HEK293 (cell line): ENCODE measurements at regions not wholly inside any gene's neighbourhood (a gene's known extent, or its start where the extent isn't known, plus 50 kb on each side); places are given as distances from the start of the nearest gene placed in this dataset.

ENCODE experiments used
- ATF2 ChIP-seq: fragments of 450-650 bp; formaldehyde crosslinking; IDR thresholded peaks from 2 replicates; pipeline ENCODE4 v1.5.1; 2016; ENCODE audit warnings: missing biosample characterization, missing genetic modification characterization, low read depth
- EGR2 ChIP-seq: fragments of 450-650 bp; formaldehyde crosslinking; IDR thresholded peaks from 2 replicates; pipeline ENCODE4 v1.5.1; 2016; ENCODE audit warnings: low read depth, missing biosample characterization, missing genetic modification characterization
- KLF1 ChIP-seq: fragments of 450-650 bp; formaldehyde crosslinking; IDR thresholded peaks from 2 replicates; pipeline ENCODE4 v1.5.1; 2016; ENCODE audit warnings: missing biosample characterization, missing genetic modification characterization
- PRDM10 ChIP-seq: fragments of 450-650 bp; formaldehyde crosslinking; IDR thresholded peaks from 2 replicates; pipeline ENCODE4 v1.5.1; 2016; ENCODE audit warnings: missing biosample characterization, missing genetic modification characterization
- REPIN1 ChIP-seq: fragments of 450-650 bp; formaldehyde crosslinking; IDR thresholded peaks from 2 replicates; pipeline ENCODE4 v1.5.1; 2017; ENCODE audit warnings: missing biosample characterization, missing genetic modification characterization, low read depth
- REST ChIP-seq: fragments of 450-650 bp; formaldehyde crosslinking; IDR thresholded peaks from 2 replicates; pipeline ENCODE4 v1.5.1; 2016; ENCODE audit warnings: missing biosample characterization, missing genetic modification characterization
- SCRT1 ChIP-seq: fragments of 450-650 bp; formaldehyde crosslinking; IDR thresholded peaks from 2 replicates; pipeline ENCODE4 v1.5.1; 2016; ENCODE audit warnings: missing biosample characterization, missing genetic modification characterization, borderline replicate concordance
- ZBTB7A ChIP-seq: fragments of 450-650 bp; formaldehyde crosslinking; IDR thresholded peaks from 2 replicates; pipeline ENCODE4 v1.5.1; 2016; ENCODE audit warnings: low read depth, missing biosample characterization, missing genetic modification characterization
- ZNF132 ChIP-seq: fragments of 450-650 bp; formaldehyde crosslinking; IDR thresholded peaks from 2 replicates; pipeline ENCODE4 v1.5.1; 2017; ENCODE audit warnings: missing biosample characterization, missing genetic modification characterization, borderline replicate concordance
- ZNF140 ChIP-seq: fragments of 450-650 bp; formaldehyde crosslinking; IDR thresholded peaks from 2 replicates; pipeline ENCODE4 v1.5.1; 2016; ENCODE audit warnings: missing biosample characterization, missing genetic modification characterization
- ZNF18 ChIP-seq: fragments of 450-650 bp; formaldehyde crosslinking; IDR thresholded peaks from 2 replicates; pipeline ENCODE4 v1.5.1; 2016; ENCODE audit warnings: missing biosample characterization, missing genetic modification characterization
- ZNF2 ChIP-seq: fragments of 450-650 bp; formaldehyde crosslinking; IDR thresholded peaks from 2 replicates; pipeline ENCODE4 v1.5.1; 2016; ENCODE audit warnings: missing biosample characterization, missing genetic modification characterization
- ZNF221 ChIP-seq: fragments of 450-650 bp; formaldehyde crosslinking; IDR thresholded peaks from 2 replicates; pipeline ENCODE4 v1.5.1; 2017; ENCODE audit warnings: missing biosample characterization, missing genetic modification characterization, borderline replicate concordance
- ZNF24 ChIP-seq: fragments of 450-650 bp; formaldehyde crosslinking; IDR thresholded peaks from 2 replicates; pipeline ENCODE4 v1.5.1; 2016; ENCODE audit warnings: missing biosample characterization, missing genetic modification characterization
- ZNF354C ChIP-seq: fragments of 450-650 bp; formaldehyde crosslinking; IDR thresholded peaks from 2 replicates; pipeline ENCODE4 v1.5.1; 2016; ENCODE audit warnings: missing biosample characterization, missing genetic modification characterization, low read depth, borderline replicate concordance
- ZNF394 ChIP-seq: fragments of 450-650 bp; formaldehyde crosslinking; IDR thresholded peaks from 2 replicates; pipeline ENCODE4 v1.5.1; 2016; ENCODE audit warnings: missing biosample characterization, missing genetic modification characterization, mild to moderate bottlenecking, moderate library complexity, borderline replicate concordance
- ZNF521 ChIP-seq: fragments of 450-650 bp; formaldehyde crosslinking; IDR thresholded peaks from 2 replicates; pipeline ENCODE4 v1.5.1; 2017; ENCODE audit warnings: missing biosample characterization, mild to moderate bottlenecking, missing genetic modification characterization
- ZNF529 ChIP-seq: fragments of 450-650 bp; formaldehyde crosslinking; IDR thresholded peaks from 2 replicates; pipeline ENCODE4 v1.5.1; 2017; ENCODE audit warnings: missing genetic modification characterization, missing biosample characterization; ENCODE audit not compliant: insufficient replicate concordance
- ZNF585B ChIP-seq: fragments of 450-650 bp; formaldehyde crosslinking; IDR thresholded peaks from 2 replicates; pipeline ENCODE4 v1.5.1; 2016; ENCODE audit warnings: missing biosample characterization, missing genetic modification characterization
- ZNF629 ChIP-seq: fragments of 450-650 bp; formaldehyde crosslinking; IDR thresholded peaks from 2 replicates; pipeline ENCODE4 v1.5.1; 2017; ENCODE audit warnings: missing biosample characterization, missing genetic modification characterization
- ZNF701 ChIP-seq: fragments of 450-650 bp; formaldehyde crosslinking; IDR thresholded peaks from 2 replicates; pipeline ENCODE4 v1.5.1; 2016; ENCODE audit warnings: missing biosample characterization, missing genetic modification characterization
- ZNF776 ChIP-seq: fragments of 450-650 bp; formaldehyde crosslinking; IDR thresholded peaks from 2 replicates; pipeline ENCODE4 v1.5.0; 2017; ENCODE audit warnings: missing biosample characterization, missing genetic modification characterization, borderline replicate concordance
- TF ChIP-seq, protein P1 (sequence below): fragments of 450-650 bp; formaldehyde crosslinking; IDR thresholded peaks from 2 replicates; pipeline ENCODE4 v1.5.1; 2016; ENCODE audit warnings: missing biosample characterization, missing genetic modification characterization
- TF ChIP-seq, protein P2 (sequence below): fragments of 450-650 bp; formaldehyde crosslinking; IDR thresholded peaks from 2 replicates; pipeline ENCODE4 v1.5.1; 2017; ENCODE audit warnings: missing biosample characterization, missing genetic modification characterization

DNA sequence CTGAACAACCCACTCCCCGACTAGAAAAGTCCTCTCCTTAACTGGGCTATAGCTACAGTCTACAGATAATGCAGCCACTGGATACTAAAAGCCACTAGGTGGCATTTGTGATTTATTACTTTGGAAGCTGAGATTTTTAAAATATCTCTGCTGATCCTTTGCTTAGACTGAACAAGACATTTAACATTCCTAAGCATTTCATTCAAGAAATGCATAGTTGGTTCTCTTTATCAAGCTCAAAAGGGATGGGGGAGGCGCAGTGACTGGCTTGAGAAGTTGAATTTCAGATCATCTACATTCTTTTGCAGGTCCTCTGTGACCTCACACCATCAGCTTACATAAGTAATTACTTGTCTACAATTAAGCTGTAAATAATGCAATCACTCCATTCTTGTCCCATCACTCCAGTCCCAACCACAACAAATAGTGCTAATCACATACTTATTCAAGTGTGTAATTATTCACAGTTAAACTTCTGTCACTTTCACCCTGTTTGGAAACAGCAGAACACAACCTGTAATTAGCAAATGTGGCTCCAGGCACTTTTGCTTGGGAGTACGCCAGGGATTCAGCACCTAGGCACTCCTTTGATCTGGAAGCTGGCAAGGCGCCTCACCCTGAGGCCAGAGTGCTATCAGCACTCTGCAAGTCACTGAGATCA lies 203.6 kb downstream of the NOVA1 start (continued):
- TF ChIP-seq REST (tag by site-specific recombination), result no peak
- 0 out of 2 replicates have a peak, but pooled peaks have one; percentile 47 for TF ChIP-seq ZNF24 (tag by site-specific recombination)
- TF ChIP-seq KLF1 (tag by site-specific recombination), result no peak
- no peak for TF ChIP-seq REPIN1 (tag by site-specific recombination)
- TF ChIP-seq, protein P1, sequence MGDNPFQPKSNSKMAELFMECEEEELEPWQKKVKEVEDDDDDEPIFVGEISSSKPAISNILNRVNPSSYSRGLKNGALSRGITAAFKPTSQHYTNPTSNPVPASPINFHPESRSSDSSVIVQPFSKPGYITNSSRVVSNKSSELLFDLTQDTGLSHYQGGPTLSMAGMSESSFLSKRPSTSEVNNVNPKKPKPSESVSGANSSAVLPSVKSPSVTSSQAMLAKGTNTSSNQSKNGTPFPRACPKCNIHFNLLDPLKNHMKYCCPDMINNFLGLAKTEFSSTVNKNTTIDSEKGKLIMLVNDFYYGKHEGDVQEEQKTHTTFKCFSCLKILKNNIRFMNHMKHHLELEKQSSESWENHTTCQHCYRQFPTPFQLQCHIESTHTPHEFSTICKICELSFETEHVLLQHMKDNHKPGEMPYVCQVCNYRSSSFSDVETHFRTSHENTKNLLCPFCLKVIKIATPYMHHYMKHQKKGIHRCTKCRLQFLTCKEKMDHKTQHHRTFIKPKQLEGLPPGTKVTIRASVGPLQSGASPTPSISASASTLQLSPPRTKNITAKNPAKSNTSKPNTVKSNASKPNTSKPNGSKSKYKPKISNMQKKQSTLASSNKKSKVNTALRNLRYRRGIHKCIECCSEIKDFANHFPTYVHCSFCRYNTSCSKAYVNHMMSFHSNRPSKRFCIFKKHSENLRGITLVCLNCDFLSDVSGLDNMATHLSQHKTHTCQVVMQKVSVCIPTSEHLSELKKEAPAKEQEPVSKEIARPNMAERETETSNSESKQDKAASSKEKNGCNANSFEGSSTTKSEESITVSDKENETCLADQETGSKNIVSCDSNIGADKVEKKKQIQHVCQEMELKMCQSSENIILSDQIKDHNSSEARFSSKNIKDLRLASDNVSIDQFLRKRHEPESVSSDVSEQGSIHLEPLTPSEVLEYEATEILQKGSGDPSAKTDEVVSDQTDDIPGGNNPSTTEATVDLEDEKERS, result no peak
- no peak for TF ChIP-seq ZNF776 (tag by site-specific recombination)
- TF ChIP-seq ZNF394 (tag by site-specific recombination), result peak; percentile 63; the same call in 1 of the 2 replicates
- TF ChIP-seq ZBTB7A (tag by site-specific recombination), result no peak
- no peak for TF ChIP-seq PRDM10 (tag by site-specific recombination)
- no peak for TF ChIP-seq ZNF221 (tag by site-specific recombination)
- TF ChIP-seq ZNF521 (tag by site-specific recombination), result no peak
- TF ChIP-seq ZNF18, result no peak
- TF ChIP-seq ZNF701 (tag by site-specific recombination), result no peak
- TF ChIP-seq SCRT1 (tag by site-specific recombination), result no peak
- no peak for TF ChIP-seq ZNF529 (tag by site-specific recombination)
- TF ChIP-seq ZNF132 (tag by site-specific recombination), result no peak
- no peak for TF ChIP-seq ZNF2 (tag by site-specific recombination)
- no peak for TF ChIP-seq ZNF140 (tag by site-specific recombination)
- peak; percentile 57 for TF ChIP-seq ZNF629 (tag by site-specific recombination)
- no peak for TF ChIP-seq ZNF585B
- no peak for TF ChIP-seq ATF2 (tag by site-specific recombination)
- TF ChIP-seq ZNF354C (tag by site-specific recombination), result no peak
- no peak for TF ChIP-seq EGR2 (tag by site-specific recombination)
- TF ChIP-seq, protein P2, sequence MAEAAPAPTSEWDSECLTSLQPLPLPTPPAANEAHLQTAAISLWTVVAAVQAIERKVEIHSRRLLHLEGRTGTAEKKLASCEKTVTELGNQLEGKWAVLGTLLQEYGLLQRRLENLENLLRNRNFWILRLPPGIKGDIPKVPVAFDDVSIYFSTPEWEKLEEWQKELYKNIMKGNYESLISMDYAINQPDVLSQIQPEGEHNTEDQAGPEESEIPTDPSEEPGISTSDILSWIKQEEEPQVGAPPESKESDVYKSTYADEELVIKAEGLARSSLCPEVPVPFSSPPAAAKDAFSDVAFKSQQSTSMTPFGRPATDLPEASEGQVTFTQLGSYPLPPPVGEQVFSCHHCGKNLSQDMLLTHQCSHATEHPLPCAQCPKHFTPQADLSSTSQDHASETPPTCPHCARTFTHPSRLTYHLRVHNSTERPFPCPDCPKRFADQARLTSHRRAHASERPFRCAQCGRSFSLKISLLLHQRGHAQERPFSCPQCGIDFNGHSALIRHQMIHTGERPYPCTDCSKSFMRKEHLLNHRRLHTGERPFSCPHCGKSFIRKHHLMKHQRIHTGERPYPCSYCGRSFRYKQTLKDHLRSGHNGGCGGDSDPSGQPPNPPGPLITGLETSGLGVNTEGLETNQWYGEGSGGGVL (tag by site-specific recombination), result 0 out of 2 replicates have a peak, but pooled peaks have one; percentile 25
